Choroid plexus epithelial cell (primary cell): ENCODE measurements at regions not wholly inside any gene's neighbourhood (a gene's known extent, or its start where the extent isn't known, plus 50 kb on each side); places are given as distances from the start of the nearest gene placed in this dataset.
A peak's percentile ranks its signal among the peaks of the same experiment; 100 is the strongest.

Experiments used
- DNase-seq: peaks from one replicate; pipeline ENCODE4 v3.0.0-alpha.2; 2010; ENCODE audit warnings: low read depth
- H3K4me3 ChIP-seq: 2 replicates; pipeline ENCODE4 v1.5.1; 2011; ENCODE audit warnings: low read depth, mild to moderate bottlenecking, control low read depth, low read length, moderate library complexity
- TF ChIP-seq, protein P1 (sequence below): conservative IDR thresholded peaks from 2 replicates; pipeline ENCODE4 v1.5.1; 2011; ENCODE audit warnings: low read depth, mild to moderate bottlenecking, control low read depth, inconsistent platforms, low read length, moderate library complexity

GRCh38 chr10:78328592-78329404 is 295.1 kb downstream of the RPS24 start:
- TF ChIP-seq, protein P1, sequence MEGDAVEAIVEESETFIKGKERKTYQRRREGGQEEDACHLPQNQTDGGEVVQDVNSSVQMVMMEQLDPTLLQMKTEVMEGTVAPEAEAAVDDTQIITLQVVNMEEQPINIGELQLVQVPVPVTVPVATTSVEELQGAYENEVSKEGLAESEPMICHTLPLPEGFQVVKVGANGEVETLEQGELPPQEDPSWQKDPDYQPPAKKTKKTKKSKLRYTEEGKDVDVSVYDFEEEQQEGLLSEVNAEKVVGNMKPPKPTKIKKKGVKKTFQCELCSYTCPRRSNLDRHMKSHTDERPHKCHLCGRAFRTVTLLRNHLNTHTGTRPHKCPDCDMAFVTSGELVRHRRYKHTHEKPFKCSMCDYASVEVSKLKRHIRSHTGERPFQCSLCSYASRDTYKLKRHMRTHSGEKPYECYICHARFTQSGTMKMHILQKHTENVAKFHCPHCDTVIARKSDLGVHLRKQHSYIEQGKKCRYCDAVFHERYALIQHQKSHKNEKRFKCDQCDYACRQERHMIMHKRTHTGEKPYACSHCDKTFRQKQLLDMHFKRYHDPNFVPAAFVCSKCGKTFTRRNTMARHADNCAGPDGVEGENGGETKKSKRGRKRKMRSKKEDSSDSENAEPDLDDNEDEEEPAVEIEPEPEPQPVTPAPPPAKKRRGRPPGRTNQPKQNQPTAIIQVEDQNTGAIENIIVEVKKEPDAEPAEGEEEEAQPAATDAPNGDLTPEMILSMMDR: no peak
- H3K4me3 ChIP-seq: no peak overlapping the region
- DNase-seq: no peak

- TF ChIP-seq, protein P1: no peak
- H3K4me3 ChIP-seq: no peak overlapping the region
- no peak for DNase-seq
Observed at GRCh38 chr10:78330884-78331283, 297.2 kb downstream of the RPS24 start.

GRCh38 chr10:78331391-78331922 is 297.8 kb downstream of the RPS24 start:
- DNase-seq: peak; percentile 12
- TF ChIP-seq, protein P1: no peak
- H3K4me3 ChIP-seq: no peak overlapping the region

DNA sequence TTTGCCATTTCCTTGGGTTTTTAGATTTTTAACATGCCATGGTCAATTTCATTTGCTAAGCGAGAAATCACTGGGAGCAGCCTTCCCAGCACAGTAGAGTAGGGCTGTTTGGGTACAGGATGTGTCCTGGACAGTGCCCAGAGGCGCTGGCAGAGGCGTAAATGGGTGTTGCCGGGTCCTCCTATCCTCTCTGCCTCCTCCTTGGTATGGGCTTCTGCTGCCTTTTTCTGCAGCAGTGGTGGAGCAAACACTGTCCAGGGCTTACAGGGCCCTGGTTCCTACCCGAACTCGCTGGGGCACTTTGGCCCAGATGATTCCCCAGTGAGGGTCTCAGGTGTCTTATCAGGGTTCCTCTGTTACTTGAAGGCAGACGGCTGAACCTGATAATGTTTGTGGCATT is 298.3 kb downstream of the RPS24 start:
- DNase-seq: no peak
- no peak overlapping the region for H3K4me3 ChIP-seq
- TF ChIP-seq, protein P1: no peak

DNA sequence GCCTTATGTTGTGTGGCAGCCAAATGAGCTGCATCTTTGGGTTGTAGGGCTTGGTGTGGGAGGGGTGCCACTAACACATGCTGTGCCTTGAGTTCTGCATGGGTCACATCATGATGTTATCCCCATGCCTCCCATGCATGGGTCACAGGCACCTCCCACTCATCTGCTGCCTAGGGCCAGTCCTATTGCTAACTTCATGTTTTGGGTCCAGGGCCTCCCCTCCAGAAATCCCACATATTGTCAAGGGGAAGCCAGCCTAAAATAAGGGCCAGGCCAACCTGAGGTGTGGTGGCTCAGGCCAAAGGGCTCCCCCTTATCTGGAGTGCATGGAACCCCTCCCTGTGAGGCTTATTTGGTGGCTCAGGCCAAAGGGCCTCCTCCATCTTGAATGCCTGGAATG is 299.0 kb downstream of the RPS24 start:
- TF ChIP-seq, protein P1: no peak
- H3K4me3 ChIP-seq: no peak overlapping the region
- DNase-seq: no peak

DNA sequence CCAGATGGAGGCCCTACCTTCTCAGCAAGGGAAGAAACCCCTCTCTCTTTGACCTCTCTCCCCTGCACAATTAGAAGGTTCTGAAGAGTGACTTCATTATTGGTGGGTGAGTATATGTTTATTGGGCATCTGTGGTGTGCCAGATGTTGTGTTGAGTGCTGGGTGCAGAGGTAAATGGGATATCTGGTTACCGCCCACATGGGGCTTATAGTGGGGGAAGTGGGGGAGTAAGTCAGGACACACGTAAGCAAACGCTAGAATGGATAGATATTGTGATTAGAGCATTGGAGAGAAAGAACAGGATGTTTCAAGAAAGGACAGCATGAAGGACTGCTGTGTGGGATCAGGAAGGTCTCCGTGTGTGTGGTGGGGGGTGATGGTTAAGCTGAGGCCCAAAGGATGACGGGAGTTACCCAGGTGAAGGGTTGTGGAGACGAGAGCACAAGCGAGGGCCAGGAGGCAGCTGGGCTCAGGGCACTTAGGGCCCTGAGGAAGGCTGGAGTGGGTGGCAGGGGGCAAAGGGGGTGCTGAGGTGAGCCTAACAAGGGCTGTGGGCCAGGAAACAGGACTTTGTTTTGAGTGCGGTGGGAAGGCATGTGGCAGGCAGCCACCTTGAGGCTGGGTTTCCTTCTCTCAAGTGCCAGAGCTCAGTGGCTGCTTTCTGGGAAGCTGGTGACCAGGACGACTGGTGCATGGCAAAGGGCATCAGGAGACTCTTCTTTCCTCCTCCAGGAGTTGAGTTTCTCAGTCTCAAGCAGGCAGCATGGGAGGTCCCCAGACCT is 299.9 kb downstream of the RPS24 start:
- TF ChIP-seq, protein P1: no peak
- DNase-seq: no peak
- H3K4me3 ChIP-seq: no peak overlapping the region
